Thymus (tissue), 11 donors: ENCODE measurements at regions not wholly inside any gene's neighbourhood (a gene's known extent, or its start where the extent isn't known, plus 50 kb on each side); places are given as distances from the start of the nearest gene placed in this dataset.

ENCODE experiments used
- DNase-seq, 9 donors: peaks; one replicate each; pipeline ENCODE4 v3.0.0-alpha.2; 2013; ENCODE audit warnings: low spot score in 9 of 9, low read depth in 6 of 9, missing footprints in 1 of 9
- H3K27ac ChIP-seq, 2 donors: one replicate each; pipeline ENCODE4 v1.5.1; 2013; ENCODE audit warnings: control low read depth in 1 of 2, low read depth in 1 of 2, low read length in 1 of 2, mild to moderate bottlenecking in 1 of 2, moderate library complexity in 1 of 2
- H3K27me3 ChIP-seq, 2 donors: one replicate each; pipeline ENCODE4 v1.5.1; 2013; ENCODE audit warnings: low read length in 1 of 2; ENCODE audit not compliant: control insufficient read depth in 2 of 2, insufficient read depth in 1 of 2
- H3K36me3 ChIP-seq, 2 donors: one replicate each; pipeline ENCODE4 v1.5.1; 2013; ENCODE audit warnings: low read length in 1 of 2, mild to moderate bottlenecking in 1 of 2, moderate library complexity in 1 of 2; ENCODE audit not compliant: control insufficient read depth in 2 of 2, insufficient read depth in 2 of 2
- H3K4me1 ChIP-seq, 2 donors: one replicate each; pipeline ENCODE4 v1.5.1; 2013; ENCODE audit warnings: low read length in 2 of 2; ENCODE audit not compliant: control insufficient read depth in 2 of 2, insufficient read depth in 2 of 2
- H3K4me3 ChIP-seq, 2 donors: one replicate each; pipeline ENCODE4 v1.5.1; 2013; ENCODE audit warnings: low read length in 2 of 2, control low read depth in 1 of 2, mild to moderate bottlenecking in 1 of 2
- H3K9me3 ChIP-seq, 2 donors: one replicate each; pipeline ENCODE4 v1.5.1; 2013; ENCODE audit warnings: low read length in 1 of 2, mild to moderate bottlenecking in 1 of 2; ENCODE audit not compliant: control insufficient read depth in 2 of 2, insufficient read depth in 1 of 2
- WGBS: extraction: QIAGEN DNeasy Blood & Tissue Kit; methylation state at CpG from one replicate; pipeline ENCODE4 v1.1.7; 2013; 5-methylcytosine and 5-hydroxymethylcytosine counted together
- donor health status: healthy.

DNA sequence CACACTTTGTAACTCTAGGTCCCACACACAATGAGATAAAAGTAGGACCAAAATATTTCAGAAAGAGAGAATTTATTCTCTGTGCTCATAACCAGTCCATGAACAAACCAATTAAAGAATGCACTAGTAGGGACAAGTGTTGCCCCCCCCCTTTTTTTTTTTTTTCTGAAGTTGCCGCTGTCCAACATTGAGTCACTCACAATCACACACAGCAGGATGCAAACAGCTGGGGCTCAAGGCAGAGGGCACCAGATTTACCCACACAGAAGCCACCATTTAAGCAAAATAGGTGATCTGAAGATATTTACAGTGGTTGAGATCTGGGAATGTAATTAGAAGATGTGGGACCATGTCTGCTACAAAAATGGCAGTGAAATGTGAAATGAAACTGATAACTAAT, 850.9 kb upstream of the SLIT2 start:
- H3K27ac ChIP-seq: no peak overlapping the region
- H3K9me3 ChIP-seq: no peaks in the 10 kb centered on the region
- WGBS: 96% methylated on average over 1 of the region's 1 CpG
- no peak overlapping the region for H3K4me3 ChIP-seq
- H3K36me3 ChIP-seq: no peaks in the 10 kb centered on the region
- DNase-seq: no peak
- no peaks in the 10 kb centered on the region for H3K27me3 ChIP-seq
- H3K4me1 ChIP-seq: no peaks in the 10 kb centered on the region

DNA sequence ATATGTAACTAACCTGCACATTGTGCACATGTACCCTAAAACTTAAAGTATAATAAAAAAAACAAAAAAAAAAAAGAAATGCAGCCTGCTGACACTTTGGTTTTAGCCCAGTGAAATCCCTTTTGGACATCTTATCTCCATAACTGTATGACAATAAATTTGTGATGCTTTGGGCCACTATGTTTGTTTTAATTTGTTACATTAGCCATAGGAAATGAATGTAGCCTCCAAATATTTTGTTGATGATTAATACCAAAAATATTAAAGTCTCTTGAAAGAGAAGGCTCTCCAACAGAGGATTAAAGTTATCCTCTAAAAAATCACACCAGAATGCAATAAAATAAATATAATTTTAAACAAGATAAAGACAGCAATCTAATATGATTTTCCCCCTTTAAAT, 852.7 kb upstream of the SLIT2 start:
- Histone ChIP-seq H3K9me3 (no peaks in the 10 kb centered on the region), H3K4me1 (no peaks in the 10 kb centered on the region), H3K4me3 (no peak overlapping the region), H3K36me3 (no peaks in the 10 kb centered on the region), H3K27ac (no peak overlapping the region), H3K27me3 (no peaks in the 10 kb centered on the region)
- no peak for DNase-seq

DNA sequence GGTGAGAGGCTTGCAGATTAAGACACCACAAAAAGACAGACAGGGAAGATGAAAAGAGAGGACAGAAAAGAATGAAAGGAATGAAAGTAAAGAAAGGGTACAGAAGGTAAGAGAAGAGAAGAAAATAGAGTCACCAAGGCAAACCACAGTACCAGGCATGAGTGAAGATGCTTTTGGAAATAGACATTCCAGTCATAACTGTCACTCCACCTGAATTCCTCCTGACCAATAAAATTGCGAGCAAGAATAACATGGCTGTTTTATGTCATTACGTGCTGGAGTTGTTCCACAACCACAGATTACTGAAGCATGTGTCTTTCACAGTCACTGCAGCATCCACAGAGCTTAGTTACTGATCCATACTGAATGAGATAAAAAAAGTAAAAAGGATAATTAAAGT, 864.9 kb upstream of the SLIT2 start:
- H3K9me3 ChIP-seq: peaks cover 0 to 4% of the 10 kb centered on the region in 2 donors
- H3K4me3 ChIP-seq: no peak overlapping the region
- H3K36me3 ChIP-seq: no peaks in the 10 kb centered on the region
- DNase-seq: no peak
- H3K4me1 ChIP-seq: no peaks in the 10 kb centered on the region
- WGBS: 93% methylated on average over 2 of the region's 2 CpGs
- no peak overlapping the region for H3K27ac ChIP-seq
- no peaks in the 10 kb centered on the region for H3K27me3 ChIP-seq

DNA sequence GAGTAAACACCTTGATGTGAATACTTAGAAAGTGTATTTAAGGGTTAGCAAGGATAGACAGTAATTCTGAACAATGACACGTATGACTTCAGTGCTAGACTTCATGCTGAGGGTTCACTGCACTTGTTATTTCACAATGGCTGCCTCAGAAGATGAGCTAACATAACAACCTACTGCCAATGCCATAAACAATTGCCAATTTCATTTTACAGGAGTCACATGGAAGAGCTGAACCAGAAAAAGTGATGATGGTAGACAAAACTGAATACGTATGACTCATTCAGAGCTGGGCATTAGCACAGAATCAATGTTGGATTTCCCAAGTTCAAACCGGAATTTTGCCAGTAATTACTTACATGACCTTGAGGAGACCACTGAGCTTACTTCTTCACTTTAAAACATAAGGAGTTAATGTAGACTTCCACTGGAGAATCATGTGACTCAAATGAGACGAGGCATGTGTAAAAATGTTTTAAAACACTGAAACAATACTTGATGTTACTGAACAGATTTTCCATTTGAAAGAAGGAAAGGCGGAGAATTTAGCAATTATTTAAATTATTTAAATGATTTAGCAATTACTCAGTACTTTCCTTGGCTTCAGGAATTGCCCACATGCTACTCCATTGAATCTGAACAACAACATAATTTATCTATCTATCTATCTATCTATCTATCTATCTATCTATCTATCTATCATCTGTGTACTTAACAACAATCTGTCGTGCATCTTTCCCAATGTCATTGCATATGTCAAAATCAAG, 868.5 kb upstream of the SLIT2 start:
- WGBS: 93% methylated on average over 6 of the region's 6 CpGs
- Histone ChIP-seq H3K27me3 (no peaks in the 10 kb centered on the region), H3K27ac (no peak overlapping the region)

DNA sequence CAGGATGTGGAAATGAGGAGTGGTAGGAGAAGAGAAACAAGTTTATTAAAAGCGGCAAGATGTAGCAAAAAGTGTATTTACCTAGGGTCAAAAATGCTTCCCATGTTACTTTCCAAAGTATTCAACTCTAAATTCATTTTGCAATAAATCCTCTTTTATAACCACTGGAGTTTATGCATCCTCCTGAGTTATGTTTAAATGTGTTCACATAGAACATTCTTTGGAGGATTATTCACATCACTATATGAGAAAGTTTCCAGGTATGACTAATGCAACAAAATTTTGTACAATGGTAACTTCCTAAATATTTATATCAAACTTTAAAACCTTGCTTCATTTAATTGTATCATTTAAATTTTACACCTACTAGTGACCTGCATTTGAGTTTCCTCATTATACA, 870.6 kb upstream of the SLIT2 start:
- Histone ChIP-seq H3K9me3 (no peaks in the 10 kb centered on the region), H3K4me1 (no peaks in the 10 kb centered on the region), H3K27me3 (no peaks in the 10 kb centered on the region), H3K4me3 (no peak overlapping the region), H3K27ac (no peak overlapping the region), H3K36me3 (no peaks in the 10 kb centered on the region)
- no peak for DNase-seq
- WGBS: 100% methylated on average over 1 of the region's 1 CpG

More for the DNA sequence above, 868.5 kb upstream of the SLIT2 start:
- H3K4me1 ChIP-seq: no peaks in the 10 kb centered on the region
- no peak for DNase-seq
- H3K36me3 ChIP-seq: no peaks in the 10 kb centered on the region
- peaks cover 0 to 4% of the 10 kb centered on the region in 2 donors for H3K9me3 ChIP-seq
- no peak overlapping the region for H3K4me3 ChIP-seq

DNA sequence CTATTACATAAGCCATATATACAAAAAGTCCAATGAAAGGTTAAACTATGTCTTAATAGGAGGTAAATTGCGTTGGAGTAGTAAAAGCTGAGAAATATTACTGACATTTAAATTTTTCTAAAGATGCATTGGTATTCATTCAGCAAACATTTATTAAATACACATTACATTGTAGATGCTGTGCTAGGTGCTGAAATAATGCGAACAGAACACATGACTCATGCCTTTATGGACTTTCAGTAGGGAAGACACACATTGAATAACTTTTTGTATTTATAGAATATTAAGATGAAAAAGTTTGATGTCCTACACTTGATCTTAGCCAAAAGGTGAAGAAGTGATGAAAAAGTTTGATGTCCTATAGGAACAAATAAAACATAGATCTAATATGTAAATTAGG, 871.1 kb upstream of the SLIT2 start:
- WGBS: 93% methylated on average over 2 of the region's 2 CpGs
- H3K4me1 ChIP-seq: no peaks in the 10 kb centered on the region

DNA sequence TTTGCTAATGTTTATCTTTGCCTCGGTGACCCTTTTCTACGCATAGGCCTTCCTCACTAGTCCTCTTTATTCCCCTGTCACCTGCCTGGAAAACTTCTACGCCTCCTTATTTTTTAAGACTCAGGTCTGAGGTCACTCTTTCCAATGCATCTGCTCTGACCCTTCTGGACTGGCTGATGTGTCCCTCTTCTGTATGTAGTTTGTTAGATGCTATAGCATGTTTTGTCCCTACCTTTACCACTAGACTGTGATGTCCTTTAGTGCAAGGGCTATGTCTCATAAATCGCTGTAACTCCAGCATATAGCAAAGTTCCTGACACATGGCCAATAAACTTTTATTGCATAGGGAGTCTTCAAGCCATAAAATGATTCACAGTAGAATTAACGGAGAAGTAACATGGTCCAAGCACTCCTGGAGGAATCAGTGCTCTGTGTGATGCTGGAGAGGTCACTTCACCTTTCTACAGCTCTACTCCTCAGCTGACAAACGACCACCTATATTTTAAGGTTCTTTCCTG, 872.5 kb upstream of the SLIT2 start:
- H3K27ac ChIP-seq: no peak overlapping the region
- no peak for DNase-seq
- H3K27me3 ChIP-seq: no peaks in the 10 kb centered on the region
- H3K4me1 ChIP-seq: no peaks in the 10 kb centered on the region
- no peaks in the 10 kb centered on the region for H3K9me3 ChIP-seq
- 66% methylated on average over 6 of the region's 6 CpGs for WGBS
- no peak overlapping the region for H3K4me3 ChIP-seq
- no peaks in the 10 kb centered on the region for H3K36me3 ChIP-seq

More for the DNA sequence above, 871.1 kb upstream of the SLIT2 start:
- Histone ChIP-seq H3K27me3 (no peaks in the 10 kb centered on the region), H3K9me3 (no peaks in the 10 kb centered on the region), H3K27ac (no peak overlapping the region), H3K36me3 (no peaks in the 10 kb centered on the region), H3K4me3 (no peak overlapping the region)
- DNase-seq: no peak

DNA sequence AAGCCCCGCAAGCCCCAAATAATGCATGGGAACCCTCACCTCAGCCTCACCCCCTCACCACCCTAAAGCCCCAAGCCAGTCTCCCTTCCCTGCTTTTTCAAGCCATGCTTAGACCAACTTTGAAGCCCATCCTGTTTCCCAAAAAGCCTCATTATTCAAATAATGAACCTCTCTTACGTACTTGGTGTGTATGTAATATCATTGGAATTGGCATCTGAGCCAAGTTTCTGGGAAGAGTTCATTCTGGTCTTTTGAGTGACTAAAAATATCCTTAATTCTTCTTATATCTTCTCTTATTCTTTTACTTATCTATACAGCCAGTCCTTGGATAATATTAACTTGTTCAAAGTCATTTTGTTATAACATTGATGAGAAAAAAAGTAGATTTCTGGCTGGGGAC, 875.8 kb upstream of the SLIT2 start:
- 94% methylated on average over 2 of the region's 2 CpGs for WGBS
- Histone ChIP-seq H3K4me3 (no peak overlapping the region), H3K27me3 (no peaks in the 10 kb centered on the region), H3K36me3 (no peaks in the 10 kb centered on the region), H3K27ac (no peak overlapping the region), H3K4me1 (no peaks in the 10 kb centered on the region), H3K9me3 (no peaks in the 10 kb centered on the region)
- no peak for DNase-seq

DNA sequence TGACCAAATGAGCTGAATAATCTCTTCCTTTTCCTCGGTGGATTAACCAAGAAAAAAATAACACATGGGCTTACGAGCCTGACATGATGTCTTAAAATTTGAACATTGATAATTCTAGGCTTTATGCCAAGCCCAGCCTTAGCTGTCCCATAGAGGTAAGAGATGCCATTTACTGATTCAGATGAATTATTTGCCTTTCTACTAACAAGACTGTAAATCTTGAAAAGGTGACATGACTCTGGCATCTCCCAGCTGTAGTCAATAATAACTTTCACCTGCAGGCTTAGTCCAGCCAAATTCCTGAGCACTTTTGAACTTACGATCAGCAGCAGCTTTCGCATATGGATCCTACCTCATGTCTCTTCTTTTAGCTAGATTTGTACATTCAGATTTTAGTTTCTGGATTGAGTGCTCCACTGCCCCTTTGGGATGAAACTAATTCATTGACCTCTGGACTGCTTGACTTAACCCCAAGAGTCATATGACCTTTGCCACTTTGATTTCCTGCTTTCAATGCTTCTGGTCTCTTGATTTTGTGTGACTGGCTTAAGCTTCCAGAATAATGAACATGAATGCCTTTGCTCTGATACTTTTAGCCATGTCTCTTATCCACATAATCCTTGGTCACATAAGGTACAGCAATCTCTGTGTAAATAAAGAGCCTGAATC, 876.4 kb upstream of the SLIT2 start:
- Histone ChIP-seq H3K36me3 (no peaks in the 10 kb centered on the region), H3K9me3 (no peaks in the 10 kb centered on the region), H3K27me3 (no peaks in the 10 kb centered on the region), H3K4me3 (no peak overlapping the region), H3K27ac (no peak overlapping the region), H3K4me1 (no peaks in the 10 kb centered on the region)
- WGBS: 88% methylated on average over 4 of the region's 4 CpGs
- no peak for DNase-seq
